SK-N-SH (cell line): ENCODE measurements at regions not wholly inside any gene's neighbourhood (a gene's known extent, or its start where the extent isn't known, plus 50 kb on each side); places are given as distances from the start of the nearest gene placed in this dataset.

Source experiments
- CTCF ChIP-seq: fragments of 200-600 bp; sonication (generic); IDR thresholded peaks from 2 replicates; pipeline ENCODE4 v1.6.1; 2017; ENCODE audit warnings: antibody characterized with exemption, mild to moderate bottlenecking, moderate library complexity
- POLR2AphosphoS5 ChIP-seq: IDR thresholded peaks from 2 replicates; pipeline ENCODE4 v1.6.1; 2012; ENCODE audit warnings: low read depth, low read length
- RAD21 ChIP-seq: IDR thresholded peaks from 2 replicates; pipeline ENCODE4 v1.6.1; 2012; ENCODE audit warnings: mild to moderate bottlenecking, low read length
- USF2 ChIP-seq: fragments of 150-350 bp; IDR thresholded peaks from 2 replicates; pipeline ENCODE4 v1.6.1; 2017; ENCODE audit warnings: antibody characterized with exemption, low read length, low read depth, borderline replicate concordance

GRCh38 chr10:64320448-64320847 is 799.2 kb downstream of the REEP3 start:
- no peak for TF ChIP-seq CTCF
- TF ChIP-seq RAD21 = no peak; the same call in 1 of the 2 replicates
- no peak for TF ChIP-seq USF2
- TF ChIP-seq POLR2AphosphoS5 = no peak
